MG63 (cell line): ENCODE measurements at regions not wholly inside any gene's neighbourhood (a gene's known extent, or its start where the extent isn't known, plus 50 kb on each side); places are given as distances from the start of the nearest gene placed in this dataset.
"Not testable (repeated sequence)": the region's sequence is repeated elsewhere in the genome, so short reads cannot be mapped to it uniquely, and the experiment has no call there.

Source experiments
- DNase-seq: peaks from one replicate; pipeline ENCODE4 v3.0.0-alpha.2; 2020
- H3K27me3 ChIP-seq: fragments of 250-450 bp; sonication (Bioruptor Pico); 2 replicates; pipeline ENCODE4 v1.5.1; 2020; ENCODE audit warnings: mild to moderate bottlenecking, moderate library complexity
- H3K36me3 ChIP-seq: fragments of 250-450 bp; sonication (Bioruptor Pico); 2 replicates; pipeline ENCODE4 v1.5.1; 2020; ENCODE audit warnings: mild to moderate bottlenecking, moderate library complexity
- H3K4me3 ChIP-seq: fragments of 250-450 bp; sonication (Bioruptor Pico); 2 replicates; pipeline ENCODE4 v1.5.1; 2020; ENCODE audit warnings: mild to moderate bottlenecking, moderate library complexity
- H3K9me3 ChIP-seq: fragments of 250-450 bp; sonication (Bioruptor Pico); 2 replicates; pipeline ENCODE4 v1.5.1; 2020; ENCODE audit warnings: mild to moderate bottlenecking, moderate library complexity

DNA sequence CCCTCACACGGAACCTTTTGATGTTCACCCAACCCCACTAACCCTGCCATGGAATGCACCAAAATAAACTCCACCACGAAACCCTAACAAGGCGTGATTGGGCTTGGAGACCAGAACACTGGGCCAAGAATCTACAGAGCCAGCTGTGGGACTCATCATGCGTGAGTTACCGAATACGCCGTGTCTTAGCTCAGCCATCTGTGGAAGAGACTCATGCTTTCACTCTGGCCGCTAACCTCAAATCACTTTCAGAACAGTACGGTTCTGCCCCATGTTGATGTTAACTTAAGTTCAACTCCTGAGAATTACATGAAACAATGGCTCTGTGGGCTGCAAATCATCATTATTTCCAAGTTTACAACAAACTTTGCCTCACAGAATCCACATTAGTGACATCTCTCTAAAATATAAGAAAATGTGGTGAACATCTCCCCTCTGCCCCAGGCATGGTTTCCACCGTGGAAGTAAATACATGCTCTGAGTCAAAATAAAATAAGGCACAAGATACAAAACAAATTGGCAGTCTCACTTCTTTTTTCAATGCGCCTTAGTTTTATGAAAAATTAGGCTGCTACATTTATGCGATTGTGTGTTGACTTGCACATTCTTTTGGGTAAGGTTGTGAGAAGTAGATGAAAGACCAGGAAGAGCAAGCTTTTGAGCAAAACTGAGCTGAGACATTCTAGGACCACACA is 308.9 kb upstream of the EXOC2 start:
- Histone ChIP-seq H3K4me3 (no peak overlapping the region), H3K36me3 (no peaks in the 10 kb centered on the region), H3K9me3 (no peaks in the 10 kb centered on the region), H3K27me3 (no peaks in the 10 kb centered on the region)
- DNase-seq = peak; percentile 55

DNA sequence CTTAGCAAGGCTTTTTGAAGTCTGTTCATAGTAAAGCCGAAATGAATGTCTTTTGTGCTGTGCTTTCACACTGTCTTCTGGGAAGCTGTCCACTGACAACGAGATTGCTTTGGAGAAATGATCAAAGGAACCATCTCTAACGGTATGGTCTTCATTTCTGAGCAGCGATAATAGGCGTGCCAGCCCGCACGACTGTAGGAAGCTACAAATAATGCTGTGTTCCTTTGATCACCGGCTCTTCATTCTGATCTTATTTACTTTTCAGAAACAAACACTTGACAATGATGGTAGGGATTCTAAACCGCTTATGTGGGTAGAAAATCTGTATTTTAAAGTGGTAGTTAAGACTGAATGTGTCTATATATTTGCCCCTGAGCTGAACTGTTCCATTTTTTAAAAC is 306.6 kb upstream of the EXOC2 start:
- Histone ChIP-seq H3K27me3 (no peaks in the 10 kb centered on the region), H3K9me3 (no peaks in the 10 kb centered on the region), H3K36me3 (no peaks in the 10 kb centered on the region), H3K4me3 (no peak overlapping the region)
- DNase-seq = no peak

DNA sequence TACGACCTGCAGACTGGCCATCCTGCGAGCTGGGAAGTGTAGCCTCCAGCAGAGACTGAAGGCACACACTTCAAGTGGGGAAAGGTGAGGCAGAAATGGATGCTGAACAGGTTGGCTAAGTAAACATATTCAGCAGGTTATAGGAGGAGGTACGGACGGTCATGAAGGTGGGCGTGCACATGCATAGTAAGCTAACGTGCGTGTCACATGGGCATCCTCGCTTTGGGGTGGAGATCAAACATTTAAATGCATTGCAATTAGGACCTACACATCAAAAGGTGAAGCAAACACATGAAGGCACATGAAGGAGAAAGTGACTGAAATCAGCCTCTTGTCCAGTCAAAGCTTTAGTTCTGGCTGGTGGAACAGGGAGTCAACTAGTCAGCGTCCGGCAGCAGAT is 305.6 kb upstream of the EXOC2 start:
- Histone ChIP-seq H3K27me3 (no peaks in the 10 kb centered on the region), H3K4me3 (no peak overlapping the region), H3K36me3 (no peaks in the 10 kb centered on the region), H3K9me3 (no peaks in the 10 kb centered on the region)
- no peak for DNase-seq

DNA sequence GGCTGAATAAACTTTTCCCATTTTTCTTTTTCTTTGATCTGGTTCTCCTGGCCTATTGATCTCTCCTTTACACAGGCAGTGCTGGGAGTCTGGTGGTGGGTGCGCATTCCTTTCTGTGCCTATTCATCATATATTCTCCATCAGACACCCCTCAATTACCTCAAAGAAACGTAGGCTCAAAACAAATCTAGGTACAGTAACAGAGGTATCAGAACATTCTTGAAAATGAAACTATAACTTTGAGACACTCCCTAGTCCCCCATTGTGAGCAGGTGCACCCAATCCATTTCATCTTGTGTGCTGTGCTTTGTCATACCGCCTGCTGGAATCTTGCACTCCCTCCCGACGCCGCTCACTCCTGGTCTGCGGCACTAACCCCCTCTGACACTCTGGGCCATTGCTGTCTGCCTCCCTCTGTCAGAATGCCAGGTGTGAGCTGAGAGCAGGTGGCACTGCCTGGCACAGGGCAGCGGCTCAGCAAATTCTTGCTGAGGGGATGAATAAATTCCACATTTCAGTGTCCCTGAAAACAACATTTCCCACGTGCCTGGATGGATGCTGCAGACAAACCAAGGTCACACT is 303.4 kb upstream of the EXOC2 start:
- H3K4me3 ChIP-seq = no peak overlapping the region
- H3K27me3 ChIP-seq = no peaks in the 10 kb centered on the region
- no peak for DNase-seq
- H3K36me3 ChIP-seq = no peaks in the 10 kb centered on the region
- H3K9me3 ChIP-seq = no peaks in the 10 kb centered on the region

DNA sequence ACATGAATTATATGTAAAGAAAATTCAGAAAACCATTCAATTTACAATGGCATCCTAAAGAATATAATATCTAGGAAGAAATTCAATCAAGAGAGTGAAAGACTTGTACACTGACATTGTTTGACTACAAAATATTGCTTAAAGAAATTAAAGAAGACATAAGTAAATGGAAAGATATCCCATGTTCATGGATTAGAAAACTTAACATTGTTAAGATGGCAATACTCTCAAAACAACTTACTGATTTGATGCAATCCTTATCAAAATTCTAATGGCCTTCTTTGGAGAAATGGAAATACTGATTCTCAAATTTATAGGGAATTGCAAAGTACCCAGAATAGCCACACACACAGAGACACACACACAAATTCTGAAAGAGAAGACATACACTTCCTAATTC is 298.3 kb upstream of the EXOC2 start:
- Histone ChIP-seq H3K9me3 (no peaks in the 10 kb centered on the region), H3K27me3 (no peaks in the 10 kb centered on the region), H3K36me3 (no peaks in the 10 kb centered on the region), H3K4me3 (no peak overlapping the region)
- DNase-seq = no peak

DNA sequence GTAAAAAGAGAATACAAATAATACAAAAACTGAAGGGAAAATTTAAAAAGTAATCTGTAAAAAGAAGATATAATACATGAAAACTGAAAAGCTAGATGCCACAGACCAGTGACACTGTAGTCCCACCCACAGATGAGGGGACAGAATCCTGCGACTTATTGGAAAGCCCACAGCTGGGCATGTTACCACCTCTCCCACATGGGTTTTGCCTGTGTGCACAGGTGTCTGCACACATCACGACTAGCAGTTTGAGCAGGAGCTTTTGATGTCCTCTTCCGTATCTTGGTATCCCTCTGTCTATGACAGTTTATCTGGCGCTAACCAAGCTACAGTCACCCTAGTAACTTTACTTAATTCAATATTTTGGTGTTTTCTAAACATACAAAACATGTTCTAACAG is 291.1 kb upstream of the EXOC2 start:
- Histone ChIP-seq H3K27me3 (no peaks in the 10 kb centered on the region), H3K36me3 (no peaks in the 10 kb centered on the region), H3K4me3 (no peak overlapping the region), H3K9me3 (no peaks in the 10 kb centered on the region)
- DNase-seq = no peak

DNA sequence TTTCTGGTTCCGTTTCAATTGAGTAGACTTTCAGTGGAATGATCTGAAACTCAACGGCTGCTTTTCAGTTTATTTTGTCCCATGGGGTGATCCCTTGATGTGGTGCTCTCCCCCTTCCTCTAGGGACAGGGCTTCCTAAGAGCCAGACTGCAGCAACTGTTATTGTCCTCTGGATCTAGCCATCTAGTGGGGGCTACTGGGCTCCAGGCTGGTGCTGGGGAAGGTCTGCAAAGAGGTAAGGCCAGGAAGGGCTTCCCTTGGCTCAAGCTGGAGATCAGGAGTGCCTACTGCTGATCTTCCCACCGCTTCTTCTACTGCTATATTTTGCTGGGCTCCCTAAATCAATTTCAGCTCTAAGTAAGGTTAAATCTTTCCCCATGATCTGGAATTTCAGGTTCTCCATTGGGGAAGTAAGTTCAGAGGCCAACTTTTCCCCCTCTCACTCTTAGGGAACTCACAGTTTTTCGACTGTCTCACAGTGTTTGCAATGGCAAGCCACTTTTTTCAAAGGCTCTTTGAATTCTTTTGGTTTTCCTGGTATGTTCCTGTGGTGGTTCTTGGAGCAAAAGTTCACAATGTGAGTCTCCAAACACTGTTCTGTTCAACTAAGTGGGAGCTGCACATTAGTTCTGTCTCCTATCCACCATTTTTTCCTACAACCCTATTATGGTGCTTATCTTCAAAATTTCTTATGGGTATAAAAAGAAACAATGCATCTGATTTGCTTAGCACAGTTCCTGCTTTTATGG is 286.2 kb upstream of the EXOC2 start:
- Histone ChIP-seq H3K4me3 (no peak overlapping the region), H3K9me3 (no peaks in the 10 kb centered on the region), H3K36me3 (no peaks in the 10 kb centered on the region), H3K27me3 (no peaks in the 10 kb centered on the region)
- DNase-seq = no peak

DNA sequence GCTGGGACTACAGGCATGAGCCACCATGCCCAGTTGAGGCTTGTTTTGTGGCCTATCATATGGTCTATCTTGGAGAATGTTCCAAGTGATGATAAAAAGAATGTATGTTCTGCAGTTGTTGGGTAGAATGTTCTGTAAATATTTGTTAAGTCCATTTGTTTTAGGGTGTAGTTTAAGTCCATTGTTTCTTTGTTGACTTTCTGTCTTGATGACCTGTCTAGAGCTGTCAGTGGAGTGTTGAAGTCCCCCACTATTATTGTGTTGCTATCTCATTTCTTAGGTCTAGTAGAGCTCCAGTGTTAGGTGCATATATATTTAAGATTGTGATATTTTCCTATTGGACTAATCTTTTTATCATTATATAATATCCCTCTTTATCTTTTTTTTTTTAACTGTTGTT is 284.3 kb upstream of the EXOC2 start:
- not testable (repeated sequence) for H3K9me3 ChIP-seq, DNase-seq, H3K36me3 ChIP-seq, H3K4me3 ChIP-seq, H3K27me3 ChIP-seq

DNA sequence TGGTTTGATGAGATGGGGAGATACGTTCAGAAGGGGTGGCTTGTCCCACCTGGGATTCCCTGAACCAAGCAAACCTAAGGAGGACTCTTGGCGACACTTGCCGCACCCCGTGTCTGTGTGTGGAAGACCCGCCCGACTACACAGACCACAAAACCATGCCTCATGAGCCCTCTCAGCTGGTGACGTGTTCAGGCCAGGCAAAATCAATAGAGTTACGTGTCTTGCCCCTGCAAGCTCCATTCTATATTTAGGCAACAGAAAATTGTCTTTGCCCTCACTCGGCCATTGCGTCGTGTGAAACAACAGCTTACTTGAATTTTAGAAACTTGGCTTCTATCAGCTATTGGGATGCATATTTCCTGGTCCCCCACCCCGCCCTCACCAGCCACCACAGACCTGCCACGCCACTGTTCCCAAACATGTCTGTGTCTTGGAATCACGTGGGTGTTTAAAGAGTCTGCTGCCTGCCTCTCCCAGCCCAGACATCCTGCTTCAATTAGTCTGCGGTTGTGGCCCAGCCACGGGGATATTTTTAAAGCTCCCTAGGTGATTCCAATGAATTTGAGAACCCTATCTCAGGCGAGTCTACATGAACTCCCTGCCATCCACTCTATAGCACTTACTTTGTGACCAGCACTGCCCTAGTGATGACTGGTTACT is 279.2 kb upstream of the EXOC2 start:
- H3K4me3 ChIP-seq = no peak overlapping the region
- no peaks in the 10 kb centered on the region for H3K36me3 ChIP-seq
- H3K27me3 ChIP-seq = no peaks in the 10 kb centered on the region
- no peak for DNase-seq
- H3K9me3 ChIP-seq = no peaks in the 10 kb centered on the region

DNA sequence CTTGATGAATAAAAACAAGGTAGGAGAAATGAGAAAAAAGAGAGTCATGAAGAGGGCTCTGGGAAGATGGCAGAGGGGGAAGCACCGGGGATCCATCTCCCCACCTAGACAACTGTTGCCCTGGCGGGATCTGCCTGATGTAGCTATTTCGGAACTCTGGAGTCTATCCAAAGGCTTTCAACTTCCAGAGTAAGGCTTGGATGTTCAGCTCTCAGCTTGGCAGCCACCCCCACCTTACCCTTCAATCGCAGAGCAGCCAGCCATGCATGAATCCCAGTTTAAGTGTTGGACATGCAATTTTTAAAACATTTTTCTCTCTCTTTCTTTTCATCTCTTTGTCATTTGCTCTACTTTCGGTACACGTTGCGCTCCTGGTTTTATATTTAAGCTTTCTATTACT is 275.9 kb upstream of the EXOC2 start:
- H3K36me3 ChIP-seq = no peaks in the 10 kb centered on the region
- no peak for DNase-seq
- no peaks in the 10 kb centered on the region for H3K9me3 ChIP-seq
- no peak overlapping the region for H3K4me3 ChIP-seq
- no peaks in the 10 kb centered on the region for H3K27me3 ChIP-seq

DNA sequence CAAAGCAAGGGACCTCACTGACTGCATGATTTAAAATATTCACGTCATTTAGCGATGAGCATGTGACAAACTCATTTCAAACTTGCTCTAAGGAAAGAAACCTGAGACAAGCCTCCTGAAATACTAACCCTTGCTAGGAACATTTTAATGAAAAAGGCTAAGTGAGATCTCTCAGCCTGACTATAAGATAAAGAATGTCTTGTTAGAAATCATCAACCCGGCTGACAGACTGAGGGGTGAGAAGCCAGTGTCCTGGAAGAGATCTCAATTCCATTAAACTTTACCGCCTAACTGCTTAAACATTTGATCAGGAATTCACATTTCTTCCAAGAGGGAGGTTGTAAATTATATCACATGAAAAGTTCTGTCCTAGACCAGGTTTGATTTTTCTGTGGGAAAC is 274.8 kb upstream of the EXOC2 start:
- Histone ChIP-seq H3K4me3 (no peak overlapping the region), H3K9me3 (no peaks in the 10 kb centered on the region), H3K36me3 (no peaks in the 10 kb centered on the region), H3K27me3 (no peaks in the 10 kb centered on the region)
- DNase-seq = no peak

DNA sequence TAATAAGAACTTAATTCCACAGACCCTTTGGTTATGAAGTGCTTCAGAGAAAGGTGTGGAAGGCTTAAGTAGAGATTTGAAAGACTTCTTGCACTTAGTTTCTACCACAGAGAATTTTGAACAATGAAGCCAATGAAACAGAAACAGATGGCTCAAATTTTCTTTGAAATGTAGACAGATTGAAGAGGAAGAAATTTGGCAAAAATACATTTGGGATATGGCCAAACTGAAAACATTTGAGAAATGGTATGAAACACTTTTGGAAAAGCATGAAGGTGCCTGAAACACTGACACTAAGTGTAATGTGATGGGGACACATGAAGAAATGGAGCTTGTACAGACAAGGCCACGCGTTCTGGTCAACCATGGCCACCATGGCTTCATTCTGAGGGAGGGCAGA is 272.4 kb upstream of the EXOC2 start:
- no peak overlapping the region for H3K4me3 ChIP-seq
- no peaks in the 10 kb centered on the region for H3K36me3 ChIP-seq
- H3K27me3 ChIP-seq = no peaks in the 10 kb centered on the region
- no peaks in the 10 kb centered on the region for H3K9me3 ChIP-seq
- no peak for DNase-seq

DNA sequence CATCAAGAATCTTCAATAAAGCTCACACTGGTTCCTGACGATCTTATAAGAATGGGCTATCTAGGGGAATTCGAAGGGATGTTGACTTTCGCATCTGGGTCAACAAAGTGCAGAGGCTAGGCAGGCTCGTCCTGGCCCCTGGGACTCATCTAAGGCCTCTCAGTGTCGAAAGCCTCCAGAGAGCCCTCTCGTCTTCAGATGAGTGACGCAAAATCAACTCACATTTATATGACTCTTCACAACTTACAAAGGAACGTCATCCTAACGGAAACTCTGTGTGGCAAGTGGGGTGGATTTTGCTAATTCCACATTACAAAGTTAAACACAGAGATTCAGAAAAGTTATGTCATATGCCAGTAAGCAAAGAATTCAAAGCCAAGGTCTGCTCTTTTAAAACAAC is 270.5 kb upstream of the EXOC2 start:
- no peak overlapping the region for H3K4me3 ChIP-seq
- no peaks in the 10 kb centered on the region for H3K36me3 ChIP-seq
- H3K27me3 ChIP-seq = no peaks in the 10 kb centered on the region
- no peak for DNase-seq
- H3K9me3 ChIP-seq = no peaks in the 10 kb centered on the region

DNA sequence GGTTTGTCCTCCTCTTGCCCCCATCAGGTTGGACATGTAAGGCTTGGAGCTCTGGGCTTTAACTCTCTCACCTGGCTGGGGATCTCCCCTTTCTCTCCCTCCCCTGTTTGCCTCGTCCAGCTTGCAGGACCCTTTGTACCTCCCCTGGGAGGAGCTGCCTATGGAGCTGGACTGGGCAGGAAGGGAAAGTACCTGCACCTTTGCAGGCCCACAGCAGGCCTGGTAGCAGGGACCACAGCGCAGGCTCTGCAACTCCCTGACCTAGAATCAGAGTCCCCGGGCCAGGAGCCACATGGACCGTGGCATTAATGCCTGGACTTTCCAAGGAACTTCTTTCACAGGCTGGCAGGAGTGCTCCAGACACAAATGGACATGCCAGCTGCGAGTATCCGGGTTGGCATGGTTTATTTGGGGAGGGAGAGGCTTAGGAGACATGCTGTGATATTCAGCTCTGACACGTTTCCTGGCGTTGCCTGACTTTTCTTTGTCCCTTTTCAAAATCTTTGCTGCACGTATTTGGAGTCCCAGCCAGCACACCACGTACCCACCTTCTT is 268.5 kb upstream of the EXOC2 start:
- Histone ChIP-seq H3K4me3 (no peak overlapping the region), H3K9me3 (no peaks in the 10 kb centered on the region), H3K27me3 (no peaks in the 10 kb centered on the region), H3K36me3 (no peaks in the 10 kb centered on the region)
- DNase-seq = peak; percentile 28

DNA sequence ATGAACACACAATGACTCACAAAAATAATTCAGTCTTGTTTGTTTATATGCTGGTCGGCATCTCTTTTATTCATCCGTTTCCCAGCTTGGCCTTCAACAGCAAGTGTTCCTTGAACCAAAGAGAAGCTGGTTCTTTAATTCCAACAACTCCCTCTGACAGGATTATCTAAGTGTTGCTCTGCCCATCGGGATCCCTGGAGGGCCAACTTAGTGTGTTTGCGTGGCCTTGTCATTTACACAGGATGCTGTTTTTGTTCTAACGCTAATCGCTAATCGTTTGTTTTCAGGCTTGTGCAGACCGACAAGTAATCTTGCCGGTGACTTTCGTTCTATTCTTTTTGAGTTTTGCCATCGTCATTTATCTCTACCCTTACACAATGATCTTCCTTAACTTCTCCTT is 267.4 kb upstream of the EXOC2 start:
- no peak overlapping the region for H3K4me3 ChIP-seq
- no peaks in the 10 kb centered on the region for H3K27me3 ChIP-seq
- H3K36me3 ChIP-seq = no peaks in the 10 kb centered on the region
- H3K9me3 ChIP-seq = no peaks in the 10 kb centered on the region
- DNase-seq = no peak

DNA sequence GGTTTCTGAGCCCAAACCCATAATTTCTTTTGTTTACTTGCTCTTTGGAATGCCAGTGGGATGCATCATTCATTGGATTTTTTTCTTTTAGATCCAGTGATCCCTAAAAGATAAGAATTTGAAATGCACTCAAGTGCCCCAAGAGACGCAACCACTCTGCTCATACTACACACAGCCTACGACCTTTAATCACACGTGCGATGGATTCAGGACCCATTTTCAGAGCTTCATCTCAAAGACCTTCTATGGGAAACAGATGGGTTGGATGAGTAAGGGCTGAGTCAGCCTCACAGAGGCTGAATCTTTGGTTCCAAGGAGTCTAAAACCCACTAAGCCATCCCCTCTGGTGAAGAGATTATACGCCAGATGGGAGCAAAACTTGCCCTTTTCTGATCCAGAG is 265.5 kb upstream of the EXOC2 start:
- peak; percentile 82 for DNase-seq
- H3K4me3 ChIP-seq = no peak overlapping the region
- no peaks in the 10 kb centered on the region for H3K27me3 ChIP-seq
- H3K9me3 ChIP-seq = no peaks in the 10 kb centered on the region
- no peaks in the 10 kb centered on the region for H3K36me3 ChIP-seq

DNA sequence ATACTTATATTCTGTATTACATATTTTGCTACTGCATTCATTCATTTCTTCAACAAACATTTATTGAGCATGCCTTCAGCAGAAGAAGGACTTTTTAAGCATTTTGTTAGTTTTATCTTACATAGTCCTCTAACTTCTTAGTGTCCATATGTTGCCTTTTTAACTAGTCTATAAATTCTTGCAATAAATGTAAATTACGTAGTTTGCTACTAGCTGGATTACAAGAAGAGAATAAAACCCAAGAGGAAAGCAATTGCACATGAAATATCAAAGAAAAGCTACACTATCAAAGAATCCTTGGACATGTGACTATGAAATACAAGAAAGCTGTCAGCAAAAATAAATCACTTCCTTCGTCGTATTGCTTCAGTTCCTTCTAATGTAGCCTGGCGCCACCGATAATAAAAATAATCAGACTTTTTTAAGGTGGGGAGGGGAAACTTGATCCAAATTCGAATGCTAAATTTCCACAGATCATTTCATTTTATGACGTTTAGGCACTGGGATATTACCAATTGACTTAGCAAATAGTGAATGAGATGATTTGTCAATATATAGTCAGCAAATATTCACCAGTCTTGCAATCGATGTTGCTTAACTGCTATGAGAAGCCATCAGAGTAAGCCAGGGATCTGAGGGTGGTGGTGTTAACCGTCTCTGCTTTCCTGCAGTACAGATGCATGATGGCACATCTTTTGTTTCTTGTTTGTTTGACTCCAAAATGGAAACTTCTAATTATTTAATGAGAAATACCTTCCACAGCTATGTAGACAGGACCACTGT is 258.7 kb upstream of the EXOC2 start:
- no peak overlapping the region for H3K4me3 ChIP-seq
- H3K36me3 ChIP-seq = no peaks in the 10 kb centered on the region
- no peaks in the 10 kb centered on the region for H3K9me3 ChIP-seq
- no peaks in the 10 kb centered on the region for H3K27me3 ChIP-seq
- DNase-seq = no peak
